ENCODE measurements at regions not wholly inside any gene's neighbourhood (a gene's known extent, or its start where the extent isn't known, plus 50 kb on each side); places are given as distances from the start of the nearest gene placed in this dataset.

GRCh38 chr9:73039271-73040263, 86.7 kb upstream of the ALDH1A1 start:
- no peak for TF ChIP-seq CTCF (IDR thresholded peaks at IDR 0.05)
- TF ChIP-seq POLR2A (IDR thresholded peaks at IDR 0.05): no peak
